ENCODE measurements at regions not wholly inside any gene's neighbourhood (a gene's known extent, or its start where the extent isn't known, plus 50 kb on each side); places are given as distances from the start of the nearest gene placed in this dataset.

DNA sequence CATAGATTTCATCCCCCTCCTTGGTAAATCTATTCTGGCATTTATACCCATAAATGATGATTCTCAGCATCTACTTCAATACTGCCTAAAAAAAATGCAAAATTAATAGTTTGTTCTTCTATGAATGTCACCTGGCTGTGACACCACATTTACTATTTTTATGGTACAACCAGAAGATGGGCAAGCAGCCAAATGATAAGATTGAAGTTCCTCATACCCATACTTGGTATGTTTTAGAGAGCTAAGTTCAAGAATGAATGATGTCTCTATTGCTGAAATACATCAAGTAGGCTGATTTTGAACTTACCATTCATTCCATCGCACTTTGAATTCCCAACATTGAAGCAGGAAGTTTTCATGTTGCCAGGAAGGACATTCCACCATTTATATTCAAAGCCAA lies 134.2 kb downstream of the ELAPOR2 start:
- TF ChIP-seq POLR2A (IDR thresholded peaks at IDR 0.05; ENCODE audit: low read depth) (no peak), POLR2AphosphoS5 (IDR thresholded peaks at IDR 0.05) (no peak), EP300 (IDR thresholded peaks at IDR 0.05) (no peak)
- TF ChIP-seq, protein P1, sequence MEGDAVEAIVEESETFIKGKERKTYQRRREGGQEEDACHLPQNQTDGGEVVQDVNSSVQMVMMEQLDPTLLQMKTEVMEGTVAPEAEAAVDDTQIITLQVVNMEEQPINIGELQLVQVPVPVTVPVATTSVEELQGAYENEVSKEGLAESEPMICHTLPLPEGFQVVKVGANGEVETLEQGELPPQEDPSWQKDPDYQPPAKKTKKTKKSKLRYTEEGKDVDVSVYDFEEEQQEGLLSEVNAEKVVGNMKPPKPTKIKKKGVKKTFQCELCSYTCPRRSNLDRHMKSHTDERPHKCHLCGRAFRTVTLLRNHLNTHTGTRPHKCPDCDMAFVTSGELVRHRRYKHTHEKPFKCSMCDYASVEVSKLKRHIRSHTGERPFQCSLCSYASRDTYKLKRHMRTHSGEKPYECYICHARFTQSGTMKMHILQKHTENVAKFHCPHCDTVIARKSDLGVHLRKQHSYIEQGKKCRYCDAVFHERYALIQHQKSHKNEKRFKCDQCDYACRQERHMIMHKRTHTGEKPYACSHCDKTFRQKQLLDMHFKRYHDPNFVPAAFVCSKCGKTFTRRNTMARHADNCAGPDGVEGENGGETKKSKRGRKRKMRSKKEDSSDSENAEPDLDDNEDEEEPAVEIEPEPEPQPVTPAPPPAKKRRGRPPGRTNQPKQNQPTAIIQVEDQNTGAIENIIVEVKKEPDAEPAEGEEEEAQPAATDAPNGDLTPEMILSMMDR (IDR thresholded peaks at IDR 0.05): no peak

Measured in esophagus muscularis mucosa (tissue), 4 donors.